Cardiac muscle cell (in vitro differentiated cells and primary cell): ENCODE measurements at regions not wholly inside any gene's neighbourhood (a gene's known extent, or its start where the extent isn't known, plus 50 kb on each side); places are given as distances from the start of the nearest gene placed in this dataset.

Experiments
- DNase-seq, 2 donors: peaks; one replicate each; pipeline versions ENCODE4 v3.0.0 to v3.0.0-alpha.2; 2010 to 2017; ENCODE audit warnings: low read depth in 1 of 2, low spot score in 1 of 2
- H3K27ac ChIP-seq: fragments of 200-600 bp; sonication (generic); 2 replicates; pipeline ENCODE4 v1.5.1; 2016
- H3K27me3 ChIP-seq: fragments of 200-600 bp; sonication (generic); 2 replicates; pipeline ENCODE4 v1.6.0; 2016; ENCODE audit warnings: control low read depth
- H3K36me3 ChIP-seq: fragments of 200-600 bp; sonication (generic); 2 replicates; pipeline ENCODE4 v1.5.1; 2016; ENCODE audit warnings: control low read depth
- H3K4me1 ChIP-seq: fragments of 200-600 bp; sonication (generic); 2 replicates; pipeline ENCODE4 v1.8.1; 2017; ENCODE audit warnings: low read depth, mild to moderate bottlenecking, mixed run types
- H3K4me3 ChIP-seq: fragments of 200-600 bp; sonication (generic); 2 replicates; pipeline ENCODE4 v1.5.1; 2016; ENCODE audit warnings: mild to moderate bottlenecking
- H3K9me3 ChIP-seq: fragments of 200-600 bp; sonication (generic); 2 replicates; pipeline ENCODE4 v1.5.1; 2017; ENCODE audit warnings: low read depth, mild to moderate bottlenecking, control low read depth
- CTCF ChIP-seq: IDR thresholded peaks from 2 replicates; pipeline ENCODE4 v1.5.1; 2012; ENCODE audit warnings: low read depth, mild to moderate bottlenecking, low read length

GRCh38 chr2:129458436-129458835 is 521.0 kb upstream of the RAB6C start:
- no peak overlapping the region for H3K4me3 ChIP-seq
- no peak for TF ChIP-seq CTCF
- H3K4me1 ChIP-seq, result no peaks in the 10 kb centered on the region
- H3K27me3 ChIP-seq, result no peaks in the 10 kb centered on the region
- H3K9me3 ChIP-seq, result no peaks in the 10 kb centered on the region
- DNase-seq, result no peak
- no peak overlapping the region for H3K27ac ChIP-seq
- H3K36me3 ChIP-seq, result no peaks in the 10 kb centered on the region

- Histone ChIP-seq H3K27me3 (no peaks in the 10 kb centered on the region), H3K4me3 (no peak overlapping the region), H3K36me3 (no peaks in the 10 kb centered on the region), H3K4me1 (no peaks in the 10 kb centered on the region), H3K27ac (no peak overlapping the region), H3K9me3 (no peaks in the 10 kb centered on the region)
- no peak for DNase-seq
- no peak for TF ChIP-seq CTCF
These were observed 520.1 kb upstream of the RAB6C start for GRCh38 chr2:129459200-129459876.

- Histone ChIP-seq H3K27me3 (no peaks in the 10 kb centered on the region), H3K9me3 (no peaks in the 10 kb centered on the region), H3K36me3 (no peaks in the 10 kb centered on the region), H3K4me3 (no peak overlapping the region), H3K4me1 (no peaks in the 10 kb centered on the region), H3K27ac (no peak overlapping the region)
- no peak for TF ChIP-seq CTCF
- DNase-seq, result no peak
These were observed 519.6 kb upstream of the RAB6C start for GRCh38 chr2:129459881-129460280.

- H3K36me3 ChIP-seq, result no peaks in the 10 kb centered on the region
- no peak for DNase-seq
- H3K27ac ChIP-seq, result no peak overlapping the region
- H3K4me1 ChIP-seq, result no peaks in the 10 kb centered on the region
- TF ChIP-seq CTCF, result no peak
- H3K4me3 ChIP-seq, result no peak overlapping the region
- H3K27me3 ChIP-seq, result no peaks in the 10 kb centered on the region
- no peaks in the 10 kb centered on the region for H3K9me3 ChIP-seq
These were observed 518.9 kb upstream of the RAB6C start for GRCh38 chr2:129460299-129461198.

GRCh38 chr2:129462349-129462748 is 517.1 kb upstream of the RAB6C start:
- TF ChIP-seq CTCF, result no peak
- no peaks in the 10 kb centered on the region for H3K9me3 ChIP-seq
- H3K4me3 ChIP-seq, result no peak overlapping the region
- no peaks in the 10 kb centered on the region for H3K27me3 ChIP-seq
- no peaks in the 10 kb centered on the region for H3K36me3 ChIP-seq
- no peaks in the 10 kb centered on the region for H3K4me1 ChIP-seq
- H3K27ac ChIP-seq, result no peak overlapping the region
- no peak for DNase-seq
